Adrenal gland (tissue), 9 donors: ENCODE measurements at regions not wholly inside any gene's neighbourhood (a gene's known extent, or its start where the extent isn't known, plus 50 kb on each side); places are given as distances from the start of the nearest gene placed in this dataset.

Source experiments
- DNase-seq, 7 donors: peaks; one replicate each; pipeline ENCODE4 v3.0.0-alpha.2; 2019 to 2020
- H3K27ac ChIP-seq, 5 donors: fragments of 200-600 bp; sonication (generic) in 4 of 5; 1 replicate in 3 of 5; 2 replicates in 2 of 5; pipeline versions ENCODE4 v1.5.1 to v1.8.0; 2016 to 2020; ENCODE audit warnings: mild to moderate bottlenecking in 1 of 5
- H3K27me3 ChIP-seq: fragments of 200-600 bp; 2 replicates; pipeline ENCODE4 v1.8.0; 2021
- H3K36me3 ChIP-seq, 2 donors: fragments of 200-600 bp; replicated peaks in 1 of 2; 1 replicate in 1 of 2; 2 replicates in 1 of 2; pipeline versions ENCODE4 v1.5.1 to v1.8.0; 2018 to 2022
- H3K4me1 ChIP-seq, 2 donors: fragments of 200-600 bp; replicated peaks in 1 of 2; 1 replicate in 1 of 2; 2 replicates in 1 of 2; pipeline versions ENCODE4 v1.5.1 to v1.8.0; 2018 to 2021
- H3K4me3 ChIP-seq, 4 donors: fragments of 200-600 bp; sonication (generic) in 3 of 4; one replicate each; pipeline ENCODE4 v1.5.1; 2016 to 2018
- H3K9me3 ChIP-seq, 3 donors: fragments of 200-600 bp; sonication (generic) in 1 of 3; replicated peaks in 1 of 3; 1 replicate in 2 of 3; 2 replicates in 1 of 3; pipeline versions ENCODE4 v1.5.1 to v1.8.0; 2016 to 2021
- CTCF ChIP-seq, 6 experiments: fragments of 450-650 bp in 4 of 6; fragments of 200-600 bp in 2 of 6; sonication (generic) in 1 of 6; IDR thresholded peaks; 1 replicate in 5 of 6; 2 replicates in 1 of 6; pipeline versions ENCODE4 v1.5.1 to v1.8.0; 2016 to 2021; ENCODE audit warnings: antibody characterized with exemption in 6 of 6, mild to moderate bottlenecking in 2 of 6, moderate library complexity in 1 of 6
- POLR2A ChIP-seq, 2 donors: fragments of 450-650 bp; IDR thresholded peaks; one replicate each; pipeline ENCODE4 v1.6.1; 2017; ENCODE audit warnings: antibody characterized with exemption in 2 of 2, mild to moderate bottlenecking in 2 of 2, moderate library complexity in 1 of 2
- WGBS, 4 donors: extraction: QIAGEN DNeasy Blood & Tissue Kit in 2 of 4; methylation state at CpG; one replicate each; pipeline versions ENCODE4 v1.1.5 to v1.1.7; 2013 to 2017; 5-methylcytosine and 5-hydroxymethylcytosine counted together
- intact Hi-C, 2 donors: fragments of 100-400 bp; cut with DNase I; formaldehyde crosslinking; loops; one replicate each; pipeline versions ENCODE4 v1.14.1 to v1.15.0; 2022 to 2023
- donor health status: healthy with polysubstance abuse.
- donor health status: Bipolar disorder and iron deficiency.
- donor health status: DM: yes; HTN: yes; CAD: no.
- donor health status: DM: no; HTN: no; CAD: no.
- donor health status: DM: no; HTN: no; CAD: no.

DNA sequence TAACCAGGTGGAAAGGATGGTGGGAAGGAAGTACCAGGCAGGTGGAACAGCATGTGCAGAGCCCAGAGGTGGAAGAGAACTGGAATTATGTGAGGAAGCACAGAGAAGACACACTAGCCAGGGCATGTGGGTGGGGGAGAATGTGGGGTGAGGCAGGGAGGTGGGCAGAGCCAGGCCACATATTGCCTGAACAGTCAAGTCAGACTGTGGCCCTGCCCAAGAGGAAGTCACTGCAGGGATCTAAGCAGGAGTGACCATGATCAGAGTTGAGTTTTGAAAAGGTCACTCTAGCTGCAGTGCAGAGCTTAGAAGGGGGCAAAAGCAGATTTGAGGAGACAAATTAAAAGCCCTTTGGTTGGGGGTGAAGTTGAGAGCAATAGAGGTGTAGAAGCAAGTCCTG is 114.0 kb upstream of the SLC38A2 start:
- H3K36me3 ChIP-seq = no peaks in the 10 kb centered on the region
- no peaks in the 10 kb centered on the region for H3K27me3 ChIP-seq
- no peak overlapping the region for H3K27ac ChIP-seq
- H3K4me3 ChIP-seq = no peak overlapping the region
- peaks cover 18 to 34% of the 10 kb centered on the region in 2 donors for H3K4me1 ChIP-seq
- TF ChIP-seq POLR2A (IDR thresholded peaks at IDR 0.05) (no peak), CTCF (IDR thresholded peaks at IDR 0.05) (no peak)
- H3K9me3 ChIP-seq = no peaks in the 10 kb centered on the region
- intact Hi-C loops = loop anchor here in 1 of 2 donors (10.0 kb wide), 1 partner anchor 112 kb away; the partner anchor contains the start of gene SLC38A2
- DNase-seq = no peak

DNA sequence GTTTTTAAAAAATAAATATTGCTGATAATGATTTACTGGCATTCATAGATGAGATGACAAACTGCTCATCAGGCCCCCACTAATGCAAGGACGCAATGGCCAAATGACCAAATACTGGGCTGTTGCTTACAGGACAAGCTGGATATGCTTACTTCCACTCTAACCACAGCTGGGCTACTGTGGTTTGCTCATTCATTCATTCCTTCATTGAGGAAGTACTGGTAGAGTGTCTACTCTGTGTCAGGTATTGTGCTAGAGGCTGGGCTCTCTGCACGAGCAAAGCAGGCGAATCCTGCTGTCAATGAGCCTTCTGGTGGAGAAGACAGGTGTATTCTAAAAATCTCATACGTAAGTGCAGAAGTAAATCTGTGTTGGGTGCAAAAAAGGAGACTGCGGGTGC is 113.3 kb upstream of the SLC38A2 start:
- intact Hi-C loops = loop anchor here in 1 of 2 donors (10.0 kb wide), 1 partner anchor 111 kb away; the partner anchor contains the start of gene SLC38A2
- peaks cover 11 to 27% of the 10 kb centered on the region in 2 donors for H3K4me1 ChIP-seq
- no peaks in the 10 kb centered on the region for H3K9me3 ChIP-seq
- DNase-seq = no peak
- H3K27ac ChIP-seq = no peak overlapping the region
- H3K36me3 ChIP-seq = no peaks in the 10 kb centered on the region
- H3K27me3 ChIP-seq = no peaks in the 10 kb centered on the region
- TF ChIP-seq CTCF (IDR thresholded peaks at IDR 0.05) (no peak), POLR2A (IDR thresholded peaks at IDR 0.05) (no peak)
- 92 to 99% (median 96%) methylated on average over 5 of the region's 5 CpGs for WGBS, 4 donors
- H3K4me3 ChIP-seq = no peak overlapping the region

DNA sequence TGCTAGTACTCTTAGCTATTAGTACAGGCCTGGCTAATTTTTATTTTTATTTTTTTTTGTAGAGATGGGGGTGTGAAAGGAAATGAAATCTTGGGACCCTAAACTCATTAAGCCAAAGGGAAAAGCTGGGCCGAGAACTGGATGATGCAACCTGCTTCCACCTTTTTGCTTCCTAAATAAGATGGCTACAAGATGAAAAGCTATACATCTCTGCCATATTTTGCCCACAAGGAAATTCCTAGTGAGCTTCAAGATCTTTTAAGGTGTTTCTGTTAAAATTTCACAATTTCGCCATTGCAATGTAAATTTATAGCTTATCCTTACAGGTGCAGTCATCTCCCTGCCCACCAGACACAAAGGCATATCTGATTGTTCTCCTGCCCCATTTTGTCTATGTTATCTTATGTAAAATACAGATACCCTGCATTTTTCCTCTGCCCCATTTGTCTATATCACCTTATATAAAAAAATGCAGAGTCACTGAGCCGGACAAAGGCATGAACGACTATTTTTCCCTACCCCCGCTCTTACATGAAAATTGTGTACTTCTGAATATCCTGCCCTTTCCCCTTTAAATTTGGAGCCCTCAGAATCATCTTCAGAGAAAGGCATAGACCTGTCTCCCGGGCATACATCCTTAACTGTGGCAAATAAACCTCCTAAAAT is 112.0 kb upstream of the SLC38A2 start:
- Histone ChIP-seq H3K27ac (peak overlapping the region in 2 of 5 donors; percentile 18 to 41), H3K9me3 (no peaks in the 10 kb centered on the region)
- WGBS, 4 donors = 87 to 96% (median 92%) methylated on average over 6 of the region's 6 CpGs

More for the DNA sequence above, 112.0 kb upstream of the SLC38A2 start:
- no peaks in the 10 kb centered on the region for H3K27me3 ChIP-seq
- no peak overlapping the region for H3K4me3 ChIP-seq
- intact Hi-C loops = loop anchor here in 1 of 2 donors (10.0 kb wide), 1 partner anchor 110 kb away; the partner anchor contains the start of gene SLC38A2
- peaks cover 0 to 13% of the 10 kb centered on the region in 2 donors for H3K4me1 ChIP-seq
- DNase-seq = no peak
- H3K36me3 ChIP-seq = no peaks in the 10 kb centered on the region
- TF ChIP-seq POLR2A (IDR thresholded peaks at IDR 0.05) = no peak
- no peak for TF ChIP-seq CTCF (IDR thresholded peaks at IDR 0.05)
